HepG2 (cell line): ENCODE measurements at regions not wholly inside any gene's neighbourhood (a gene's known extent, or its start where the extent isn't known, plus 50 kb on each side); places are given as distances from the start of the nearest gene placed in this dataset.

Source experiments
- ATAC-seq: fragments of 200-7000 bp; cut with Tn5 transposase; 3 replicates; pipeline ENCODE4 v1.9.1; 2020; ENCODE audit warnings: mild to moderate bottlenecking, moderate library complexity
- BruUV-seq: library from RNA; stranded (reverse); fragments of 400-500 nt; replicated peaks from 2 replicates; lab custom pipeline; 2021; lab: Mats Ljungman, UMichigan
- CTCF ChIA-PET: fragments of 300-600 bp; formaldehyde crosslinking; extraction: SDS; loops from one replicate; lab custom pipeline; 2021; ENCODE audit warnings: low total read pairs, inconsistent platforms, low intra/inter-chr PET ratio; lab: Yijun Ruan, JAX
- POLR2A ChIA-PET: fragments of 350-600 bp; sonication (Branson Sonifier 250); formaldehyde crosslinking; loops from one replicate; lab custom pipeline; 2020; ENCODE audit warnings: antibody characterized with exemption, inconsistent platforms; lab: Yijun Ruan, JAX
- DNase-seq: peaks from one replicate; pipeline ENCODE4 v3.0.0-alpha.2; 2015; ENCODE audit warnings: low spot score
- FAIRE-seq: peaks from 3 replicates; lab custom pipeline; 2011; peaks lifted over from hg19 to GRCh38; lab: Jason Lieb, UNC
- H2AFZ ChIP-seq: one replicate; pipeline ENCODE4 v1.6.1; 2011; ENCODE audit warnings: low read length, inconsistent platforms
- H3K27ac ChIP-seq: fragments of 300-600 bp; 3 replicates; pipeline ENCODE4 v1.8.0; 2011; ENCODE audit warnings: mixed run types, mild to moderate bottlenecking, mixed read lengths, low read length, inconsistent platforms; ENCODE audit not compliant: insufficient read depth; ENCODE audit errors: extremely low read length
- H3K27me3 ChIP-seq, 2 experiments: fragments of 200-600 bp in 1 of 2; 2 replicates in 1 of 2; 3 replicates in 1 of 2; pipeline versions ENCODE4 v1.6.0 to v1.8.0; 2011; ENCODE audit warnings: low read length in 2 of 2, mild to moderate bottlenecking in 2 of 2, moderate library complexity in 2 of 2, inconsistent platforms in 1 of 2; ENCODE audit not compliant: insufficient read depth in 2 of 2, control insufficient read depth in 1 of 2
- H3K36me3 ChIP-seq, 2 experiments: fragments of 200-600 bp in 1 of 2; replicated peaks in 1 of 2; 2 replicates in 1 of 2; 3 replicates in 1 of 2; pipeline versions ENCODE4 v1.5.1 to v1.8.0; 2011; ENCODE audit warnings: low read length in 2 of 2, inconsistent platforms in 1 of 2; ENCODE audit not compliant: insufficient read depth in 2 of 2, control insufficient read depth in 1 of 2
- H3K4me1 ChIP-seq: 2 replicates; pipeline ENCODE4 v1.5.1; 2012; ENCODE audit warnings: low read length, inconsistent platforms; ENCODE audit not compliant: insufficient read depth
- H3K4me2 ChIP-seq: 2 replicates; pipeline ENCODE4 v1.6.0; 2011; ENCODE audit warnings: low read depth, low read length, inconsistent platforms
- H3K4me3 ChIP-seq, 3 experiments: fragments of 200-600 bp in 1 of 3; sonication (generic), shearing (Covaris generic) in 1 of 3; replicated peaks in 1 of 3; 2 replicates each; pipeline ENCODE4 v1.5.1; 2011 to 2016; ENCODE audit warnings: low read length in 3 of 3, inconsistent platforms in 2 of 3, low read depth in 2 of 3, mild to moderate bottlenecking in 2 of 3, control low read depth in 1 of 3, mixed read lengths in 1 of 3; ENCODE audit not compliant: insufficient read depth in 1 of 3
- H3K79me2 ChIP-seq: one replicate; pipeline ENCODE4 v1.6.1; 2011; ENCODE audit warnings: low read length, inconsistent platforms; ENCODE audit not compliant: insufficient read depth
- H3K9ac ChIP-seq: 2 replicates; pipeline ENCODE4 v1.6.0; 2011; ENCODE audit warnings: mild to moderate bottlenecking, low read depth, low read length, inconsistent platforms; ENCODE audit not compliant: insufficient read depth
- H3K9me3 ChIP-seq: 2 replicates; pipeline ENCODE4 v1.5.1; 2012; ENCODE audit warnings: mild to moderate bottlenecking, low read length
- H4K20me1 ChIP-seq: 2 replicates; pipeline ENCODE4 v1.6.0; 2011; ENCODE audit warnings: inconsistent platforms, mild to moderate bottlenecking, low read length, moderate library complexity; ENCODE audit not compliant: insufficient read depth
- CREB1 ChIP-seq, 2 experiments: fragments of 450-650 bp in 1 of 2; IDR thresholded peaks; 2 replicates each; pipeline ENCODE4 v1.6.1; 2016 to 2017; ENCODE audit warnings: control low read depth in 1 of 2, mild to moderate bottlenecking in 1 of 2, missing compliant biosample characterization in 1 of 2, missing genetic modification characterization in 1 of 2
- FOXC1 ChIP-seq: sonication (generic); formaldehyde crosslinking; IDR thresholded peaks from 2 replicates; pipeline ENCODE4 v1.8.0; 2022; ENCODE audit warnings: mild to moderate bottlenecking, missing genetic modification reagents, borderline replicate concordance
- MTF1 ChIP-seq: sonication (generic); formaldehyde crosslinking; IDR thresholded peaks from 2 replicates; pipeline ENCODE4 v1.5.0; 2020; ENCODE audit warnings: missing genetic modification reagents
- TOE1 ChIP-seq: sonication (generic); formaldehyde crosslinking; IDR thresholded peaks from 2 replicates; pipeline ENCODE4 v1.4.0; 2020; ENCODE audit warnings: mild to moderate bottlenecking, missing genetic modification reagents
- ZNF644 ChIP-seq: IDR thresholded peaks from 2 replicates; pipeline ENCODE4 v1.6.1; 2016; ENCODE audit warnings: low read depth
- ZNF782 ChIP-seq: sonication (generic); formaldehyde crosslinking; IDR thresholded peaks from 2 replicates; pipeline ENCODE4 v1.4.0; 2020; ENCODE audit warnings: missing genetic modification reagents, mild to moderate bottlenecking, borderline replicate concordance
- WGBS: methylation state at CpG from one replicate; pipeline ENCODE4 v1.1.6; 2017; ENCODE audit warnings: low lambda C conversion rate; 5-methylcytosine and 5-hydroxymethylcytosine counted together
- in situ Hi-C: cut with HindIII; loops from 2 replicates; pipeline ENCODE4 v1.10.0; 2017; ENCODE audit warnings: low pct_unique_long_range_greater_than_20kb; ENCODE audit not compliant: extremely low pct_ligation_motif_present
- intact Hi-C: fragments of 100-400 bp; cut with micrococcal nuclease; formaldehyde crosslinking; loops from one replicate; pipeline ENCODE4 v1.10.0; 2022; ENCODE audit not compliant: unreplicated experiment
- TF ChIP-seq, protein P1 (sequence below): sonication (generic); formaldehyde crosslinking; IDR thresholded peaks from 2 replicates; pipeline ENCODE4 v1.5.0; 2020; ENCODE audit warnings: mild to moderate bottlenecking, missing genetic modification reagents, borderline replicate concordance

DNA sequence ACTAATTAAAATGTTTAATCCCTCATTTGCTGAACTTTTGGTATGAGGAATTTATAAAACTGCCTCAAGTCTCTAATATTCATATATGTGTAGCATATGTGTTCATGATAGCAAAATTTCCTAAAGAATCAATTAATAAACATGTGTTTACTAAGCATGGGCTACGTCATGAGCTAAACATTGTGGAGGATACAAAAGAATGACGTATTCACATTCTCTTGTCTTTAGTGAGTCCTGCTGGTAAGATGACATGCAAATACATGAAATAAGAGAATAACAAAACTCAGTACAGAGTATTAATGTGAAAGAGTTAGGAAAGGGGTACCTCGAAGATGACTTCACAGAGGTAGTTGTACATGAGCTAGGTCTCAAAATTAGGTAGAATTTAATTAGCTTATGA is 121.9 kb upstream of the POF1B start:
- Histone ChIP-seq H3K27me3 (no peaks in the 10 kb centered on the region), H4K20me1 (no peaks in the 10 kb centered on the region), H3K9ac (no peak overlapping the region), H3K4me2 (no peak overlapping the region), H3K9me3 (no peaks in the 10 kb centered on the region), H3K36me3 (no peaks in the 10 kb centered on the region), H3K4me1 (no peaks in the 10 kb centered on the region), H3K27ac (no peak overlapping the region), H3K4me3 (no peak overlapping the region), H3K79me2 (no peaks in the 10 kb centered on the region), H2AFZ (no peak overlapping the region)
- in situ Hi-C loops (no loop called here), intact Hi-C loops (no loop called here)
- no TSS peak for BruUV-seq
- POLR2A ChIA-PET = no interaction called here
- TF ChIP-seq ZNF782 (no peak), TOE1 (CRISPR knock-in tag) (no peak), ZNF644 (CRISPR knock-in tag) (no peak), FOXC1 (CRISPR knock-in tag) (no peak), MTF1 (no peak), CREB1 (IDR thresholded peaks at IDR 0.05) (peak; percentile 61; the same call in 1 of the 2 replicates), CREB1 (CRISPR knock-in tag; IDR thresholded peaks at IDR 0.05) (no peak)
- TF ChIP-seq, protein P1, sequence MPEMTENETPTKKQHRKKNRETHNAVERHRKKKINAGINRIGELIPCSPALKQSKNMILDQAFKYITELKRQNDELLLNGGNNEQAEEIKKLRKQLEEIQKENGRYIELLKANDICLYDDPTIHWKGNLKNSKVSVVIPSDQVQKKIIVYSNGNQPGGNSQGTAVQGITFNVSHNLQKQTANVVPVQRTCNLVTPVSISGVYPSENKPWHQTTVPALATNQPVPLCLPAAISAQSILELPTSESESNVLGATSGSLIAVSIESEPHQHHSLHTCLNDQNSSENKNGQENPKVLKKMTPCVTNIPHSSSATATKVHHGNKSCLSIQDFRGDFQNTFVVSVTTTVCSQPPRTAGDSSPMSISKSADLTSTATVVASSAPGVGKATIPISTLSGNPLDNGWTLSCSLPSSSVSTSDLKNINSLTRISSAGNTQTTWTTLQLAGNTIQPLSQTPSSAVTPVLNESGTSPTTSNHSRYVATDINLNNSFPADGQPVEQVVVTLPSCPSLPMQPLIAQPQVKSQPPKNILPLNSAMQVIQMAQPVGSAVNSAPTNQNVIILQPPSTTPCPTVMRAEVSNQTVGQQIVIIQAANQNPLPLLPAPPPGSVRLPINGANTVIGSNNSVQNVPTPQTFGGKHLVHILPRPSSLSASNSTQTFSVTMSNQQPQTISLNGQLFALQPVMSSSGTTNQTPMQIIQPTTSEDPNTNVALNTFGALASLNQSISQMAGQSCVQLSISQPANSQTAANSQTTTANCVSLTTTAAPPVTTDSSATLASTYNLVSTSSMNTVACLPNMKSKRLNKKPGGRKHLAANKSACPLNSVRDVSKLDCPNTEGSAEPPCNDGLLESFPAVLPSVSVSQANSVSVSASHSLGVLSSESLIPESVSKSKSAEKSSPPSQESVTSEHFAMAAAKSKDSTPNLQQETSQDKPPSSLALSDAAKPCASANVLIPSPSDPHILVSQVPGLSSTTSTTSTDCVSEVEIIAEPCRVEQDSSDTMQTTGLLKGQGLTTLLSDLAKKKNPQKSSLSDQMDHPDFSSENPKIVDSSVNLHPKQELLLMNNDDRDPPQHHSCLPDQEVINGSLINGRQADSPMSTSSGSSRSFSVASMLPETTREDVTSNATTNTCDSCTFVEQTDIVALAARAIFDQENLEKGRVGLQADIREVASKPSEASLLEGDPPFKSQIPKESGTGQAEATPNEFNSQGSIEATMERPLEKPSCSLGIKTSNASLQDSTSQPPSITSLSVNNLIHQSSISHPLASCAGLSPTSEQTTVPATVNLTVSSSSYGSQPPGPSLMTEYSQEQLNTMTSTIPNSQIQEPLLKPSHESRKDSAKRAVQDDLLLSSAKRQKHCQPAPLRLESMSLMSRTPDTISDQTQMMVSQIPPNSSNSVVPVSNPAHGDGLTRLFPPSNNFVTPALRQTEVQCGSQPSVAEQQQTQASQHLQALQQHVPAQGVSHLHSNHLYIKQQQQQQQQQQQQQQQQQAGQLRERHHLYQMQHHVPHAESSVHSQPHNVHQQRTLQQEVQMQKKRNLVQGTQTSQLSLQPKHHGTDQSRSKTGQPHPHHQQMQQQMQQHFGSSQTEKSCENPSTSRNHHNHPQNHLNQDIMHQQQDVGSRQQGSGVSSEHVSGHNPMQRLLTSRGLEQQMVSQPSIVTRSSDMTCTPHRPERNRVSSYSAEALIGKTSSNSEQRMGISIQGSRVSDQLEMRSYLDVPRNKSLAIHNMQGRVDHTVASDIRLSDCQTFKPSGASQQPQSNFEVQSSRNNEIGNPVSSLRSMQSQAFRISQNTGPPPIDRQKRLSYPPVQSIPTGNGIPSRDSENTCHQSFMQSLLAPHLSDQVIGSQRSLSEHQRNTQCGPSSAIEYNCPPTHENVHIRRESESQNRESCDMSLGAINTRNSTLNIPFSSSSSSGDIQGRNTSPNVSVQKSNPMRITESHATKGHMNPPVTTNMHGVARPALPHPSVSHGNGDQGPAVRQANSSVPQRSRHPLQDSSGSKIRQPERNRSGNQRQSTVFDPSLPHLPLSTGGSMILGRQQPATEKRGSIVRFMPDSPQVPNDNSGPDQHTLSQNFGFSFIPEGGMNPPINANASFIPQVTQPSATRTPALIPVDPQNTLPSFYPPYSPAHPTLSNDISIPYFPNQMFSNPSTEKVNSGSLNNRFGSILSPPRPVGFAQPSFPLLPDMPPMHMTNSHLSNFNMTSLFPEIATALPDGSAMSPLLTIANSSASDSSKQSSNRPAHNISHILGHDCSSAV (CRISPR knock-in tag) = no peak
- no peak for FAIRE-seq
- CTCF ChIA-PET = no interaction called here
- no peak for DNase-seq
- 0% methylated on average over 3 of the region's 3 CpGs for WGBS
- ATAC-seq = no peak
